Smooth muscle cell (in vitro differentiated cells): ENCODE measurements at regions not wholly inside any gene's neighbourhood (a gene's known extent, or its start where the extent isn't known, plus 50 kb on each side); places are given as distances from the start of the nearest gene placed in this dataset.

Experiments used
- DNase-seq: peaks from one replicate; lab custom pipeline; 2025; ENCODE audit not compliant: unreplicated experiment; lab: John Stamatoyannopoulos, UW
- H2AFZ ChIP-seq: fragments of 200-600 bp; sonication (generic); 2 replicates; pipeline ENCODE4 v1.6.0; 2016; ENCODE audit warnings: antibody characterized with exemption, low read depth, mild to moderate bottlenecking
- H3F3A ChIP-seq: fragments of 200-600 bp; sonication (generic); 2 replicates; pipeline ENCODE4 v1.6.0; 2017; ENCODE audit warnings: antibody characterized with exemption, low read depth
- H3K27ac ChIP-seq: fragments of 200-600 bp; sonication (generic); 2 replicates; pipeline ENCODE4 v1.5.1; 2016; ENCODE audit warnings: low read depth, mild to moderate bottlenecking
- H3K27me3 ChIP-seq: fragments of 200-600 bp; sonication (generic); 2 replicates; pipeline ENCODE4 v1.6.1; 2016; ENCODE audit warnings: low read depth, mild to moderate bottlenecking
- H3K36me3 ChIP-seq: fragments of 200-600 bp; sonication (generic); 2 replicates; pipeline ENCODE4 v1.5.1; 2016; ENCODE audit warnings: low read depth
- H3K4me1 ChIP-seq: fragments of 200-600 bp; sonication (generic); 2 replicates; pipeline ENCODE4 v1.5.1; 2016; ENCODE audit warnings: low read depth
- H3K4me2 ChIP-seq: fragments of 200-600 bp; sonication (generic); 2 replicates; pipeline ENCODE4 v1.6.0; 2016; ENCODE audit warnings: mild to moderate bottlenecking
- H3K4me3 ChIP-seq: fragments of 200-600 bp; sonication (generic); 2 replicates; pipeline ENCODE4 v1.5.1; 2016; ENCODE audit warnings: mild to moderate bottlenecking
- H3K79me2 ChIP-seq: fragments of 200-600 bp; sonication (generic); 2 replicates; pipeline ENCODE4 v1.6.0; 2016; ENCODE audit warnings: low read depth, mild to moderate bottlenecking
- H3K9ac ChIP-seq: fragments of 200-600 bp; sonication (generic); 2 replicates; pipeline ENCODE4 v1.6.0; 2016; ENCODE audit warnings: low read depth
- H3K9me3 ChIP-seq: fragments of 200-600 bp; sonication (generic); replicated peaks from 2 replicates; pipeline ENCODE4 v1.5.1; 2016; ENCODE audit warnings: low read depth
- H4K20me1 ChIP-seq: fragments of 200-600 bp; sonication (generic); 2 replicates; pipeline ENCODE4 v1.6.0; 2016; ENCODE audit warnings: low read depth
- CTCF ChIP-seq: fragments of 200-600 bp; sonication (generic); IDR thresholded peaks from 2 replicates; pipeline ENCODE4 v1.5.1; 2017; ENCODE audit warnings: borderline replicate concordance, mild to moderate bottlenecking, antibody characterized with exemption; ENCODE audit not compliant: insufficient read depth, poor library complexity, severe bottlenecking
- WGBS: methylation state at CpG from one replicate; pipeline ENCODE4 v1.1.7; 2016; ENCODE audit warnings: low lambda C conversion rate; 5-methylcytosine and 5-hydroxymethylcytosine counted together

DNA sequence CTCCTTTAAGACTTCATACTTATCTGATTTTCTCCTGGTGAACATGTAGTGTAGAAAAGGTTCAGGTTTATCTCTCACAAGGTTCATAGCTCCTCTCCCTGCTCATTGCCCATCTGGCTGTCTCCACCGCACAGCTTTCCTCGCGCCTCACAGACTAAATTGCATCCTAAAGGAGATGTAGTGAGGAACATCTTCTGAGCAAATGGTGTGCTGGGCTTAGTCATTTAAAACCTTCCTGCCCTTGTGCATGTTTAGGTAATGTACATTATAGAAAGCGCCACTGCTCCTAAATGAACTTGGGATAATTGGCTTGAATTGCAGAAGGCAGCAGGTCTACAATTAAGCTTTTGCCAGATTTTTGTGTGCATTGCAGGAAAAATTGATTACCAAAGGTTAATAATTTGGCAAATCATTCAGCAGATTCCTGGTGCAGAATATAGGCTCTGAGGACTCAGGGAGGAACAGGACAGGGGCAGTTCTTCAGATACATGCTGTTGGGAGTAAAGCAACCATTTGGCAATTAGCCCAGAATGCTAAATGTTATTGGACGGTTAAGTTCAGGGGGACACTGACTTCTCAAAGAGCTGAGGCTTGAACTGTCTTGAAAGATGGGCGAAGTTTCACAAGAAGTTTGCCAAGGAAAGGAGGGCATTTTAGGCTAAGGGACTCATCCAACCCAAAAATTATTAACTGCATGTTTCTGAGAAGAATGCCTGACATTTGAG, 108.4 kb upstream of the CLDN10 start:
- H3K79me2 ChIP-seq: no peaks in the 10 kb centered on the region
- H3K4me3 ChIP-seq: no peak overlapping the region
- no peak overlapping the region for H2AFZ ChIP-seq
- H3K9me3 ChIP-seq: no peaks in the 10 kb centered on the region
- WGBS: 94% methylated on average over 6 of the region's 6 CpGs
- H4K20me1 ChIP-seq: no peaks in the 10 kb centered on the region
- no peak overlapping the region for H3K9ac ChIP-seq
- H3K27ac ChIP-seq: no peak overlapping the region
- TF ChIP-seq CTCF: no peak
- H3K36me3 ChIP-seq: no peaks in the 10 kb centered on the region
- peaks cover 7% of the 10 kb centered on the region for H3K27me3 ChIP-seq
- no peak overlapping the region for H3K4me2 ChIP-seq
- no peaks in the 10 kb centered on the region for H3K4me1 ChIP-seq
- DNase-seq: no peak
- no peaks in the 10 kb centered on the region for H3F3A ChIP-seq

GRCh38 chr13:95445131-95445530, 107.4 kb upstream of the CLDN10 start:
- peaks cover 7% of the 10 kb centered on the region for H3K27me3 ChIP-seq
- H3K36me3 ChIP-seq: no peaks in the 10 kb centered on the region
- no peaks in the 10 kb centered on the region for H3F3A ChIP-seq
- no peak for TF ChIP-seq CTCF
- no peaks in the 10 kb centered on the region for H3K79me2 ChIP-seq
- H3K9ac ChIP-seq: no peak overlapping the region
- no peak overlapping the region for H3K4me3 ChIP-seq
- H2AFZ ChIP-seq: no peak overlapping the region
- H3K9me3 ChIP-seq: no peaks in the 10 kb centered on the region
- no peak overlapping the region for H3K4me2 ChIP-seq
- no peaks in the 10 kb centered on the region for H4K20me1 ChIP-seq
- no peak overlapping the region for H3K27ac ChIP-seq
- no peaks in the 10 kb centered on the region for H3K4me1 ChIP-seq
- DNase-seq: no peak
- 68% methylated on average over 4 of the region's 4 CpGs for WGBS

GRCh38 chr13:95447814-95448213, 104.7 kb upstream of the CLDN10 start:
- no peaks in the 10 kb centered on the region for H3F3A ChIP-seq
- no peaks in the 10 kb centered on the region for H3K36me3 ChIP-seq
- H2AFZ ChIP-seq: no peak overlapping the region
- H3K79me2 ChIP-seq: no peaks in the 10 kb centered on the region
- WGBS: 74% methylated on average over 8 of the region's 8 CpGs
- no peak overlapping the region for H3K4me2 ChIP-seq
- TF ChIP-seq CTCF: no peak
- no peaks in the 10 kb centered on the region for H3K4me1 ChIP-seq
- peaks cover 12% of the 10 kb centered on the region for H3K27me3 ChIP-seq
- H4K20me1 ChIP-seq: no peaks in the 10 kb centered on the region
- H3K27ac ChIP-seq: no peak overlapping the region
- no peak for DNase-seq
- no peak overlapping the region for H3K4me3 ChIP-seq
- no peaks in the 10 kb centered on the region for H3K9me3 ChIP-seq
- H3K9ac ChIP-seq: no peak overlapping the region

GRCh38 chr13:95451656-95452055, 100.9 kb upstream of the CLDN10 start:
- no peak overlapping the region for H3K9ac ChIP-seq
- H3K4me3 ChIP-seq: no peak overlapping the region
- peaks cover 5% of the 10 kb centered on the region for H3K27me3 ChIP-seq
- no peaks in the 10 kb centered on the region for H3K36me3 ChIP-seq
- no peak overlapping the region for H2AFZ ChIP-seq
- no peaks in the 10 kb centered on the region for H3K4me1 ChIP-seq
- H3K27ac ChIP-seq: no peak overlapping the region
- H3K9me3 ChIP-seq: no peaks in the 10 kb centered on the region
- H4K20me1 ChIP-seq: no peaks in the 10 kb centered on the region
- no peak for TF ChIP-seq CTCF
- 89% methylated on average over 2 of the region's 2 CpGs for WGBS
- H3K79me2 ChIP-seq: no peaks in the 10 kb centered on the region
- no peaks in the 10 kb centered on the region for H3F3A ChIP-seq
- H3K4me2 ChIP-seq: no peak overlapping the region
- no peak for DNase-seq
